Nephron progenitor cell (in vitro differentiated cells): ENCODE measurements at regions not wholly inside any gene's neighbourhood (a gene's known extent, or its start where the extent isn't known, plus 50 kb on each side); places are given as distances from the start of the nearest gene placed in this dataset.

Experiments used
- DNase-seq: peaks from one replicate; pipeline ENCODE4 v3.0.0; 2021
- H3K27ac Mint-ChIP-seq: 2 replicates; pipeline ENCODE4 v1.8.0; 2021; ENCODE audit warnings: mild to moderate bottlenecking, moderate library complexity, mixed read lengths
- H3K27me3 Mint-ChIP-seq: 2 replicates; pipeline ENCODE4 v1.8.0; 2021; ENCODE audit warnings: mild to moderate bottlenecking, low read depth, mixed read lengths; ENCODE audit not compliant: poor library complexity
- H3K36me3 Mint-ChIP-seq: 2 replicates; pipeline ENCODE4 v1.8.0; 2021; ENCODE audit warnings: low read depth, mixed read lengths
- H3K4me1 Mint-ChIP-seq: 2 replicates; pipeline ENCODE4 v1.8.0; 2021; ENCODE audit warnings: mixed read lengths
- H3K4me3 Mint-ChIP-seq: 2 replicates; pipeline ENCODE4 v1.8.0; 2021; ENCODE audit warnings: mild to moderate bottlenecking, moderate library complexity, mixed read lengths
- H3K9me3 Mint-ChIP-seq: 2 replicates; pipeline ENCODE4 v1.8.0; 2021; ENCODE audit warnings: mild to moderate bottlenecking, moderate library complexity, mixed read lengths
- TF ChIP-seq, protein P1 (sequence below): fragments of 200-600 bp; sonication (generic); IDR thresholded peaks from 2 replicates; pipeline ENCODE4 v1.5.0; 2021; ENCODE audit warnings: antibody characterized with exemption

DNA sequence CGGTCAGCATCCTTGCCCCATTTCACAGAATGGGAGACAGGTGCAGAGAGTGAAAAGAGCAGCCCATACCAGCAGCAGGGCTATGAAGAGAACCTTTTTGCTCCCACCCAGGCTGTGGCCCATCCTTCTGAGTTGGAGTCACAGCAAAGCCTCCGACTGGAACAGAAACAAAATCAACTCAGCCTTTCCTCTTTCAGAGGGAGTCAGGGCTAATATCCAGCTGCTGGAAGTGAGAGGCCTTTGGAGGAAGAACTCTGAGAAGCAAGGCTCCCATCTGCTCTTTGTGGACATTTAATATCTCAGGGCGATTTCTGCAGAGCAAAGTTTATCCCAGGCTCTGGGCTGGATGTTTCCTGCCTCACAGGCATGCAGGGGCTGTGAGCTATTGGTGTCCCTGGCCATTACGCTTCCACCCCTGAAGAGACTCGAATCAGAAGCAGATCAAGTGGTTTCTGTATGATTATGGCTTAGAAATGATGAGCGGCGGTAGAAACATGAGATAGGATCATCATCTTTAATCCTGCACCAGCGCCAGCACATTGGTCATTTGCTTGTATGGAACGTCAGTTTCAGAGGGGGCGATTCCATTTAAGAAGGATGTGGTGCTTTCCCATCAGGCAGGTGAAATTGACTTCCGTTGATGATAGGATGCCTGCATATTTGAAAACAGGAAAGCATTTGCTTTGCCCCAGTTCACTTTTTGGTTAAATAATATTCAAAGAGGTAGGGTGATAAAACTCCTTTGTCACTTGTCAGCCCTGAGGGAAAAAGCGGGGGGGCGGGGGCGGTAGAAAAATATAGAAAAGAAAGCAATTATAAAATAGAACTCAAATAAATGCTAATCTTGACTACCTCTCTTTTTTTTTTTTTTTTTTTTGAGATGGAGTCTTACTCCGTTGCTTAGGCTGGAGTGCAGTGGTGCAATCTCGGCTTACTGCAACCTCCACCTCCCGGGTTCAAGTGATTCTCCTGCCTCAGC lies 152.4 kb downstream of the LRRC30 start:
- Mint-ChIP-seq H3K9me3 (peaks cover 3% of the 10 kb centered on the region), H3K4me1 (peaks cover 29% of the 10 kb centered on the region), H3K4me3 (no peak overlapping the region), H3K36me3 (no peaks in the 10 kb centered on the region), H3K27ac (no peak overlapping the region), H3K27me3 (peaks cover 5% of the 10 kb centered on the region)
- TF ChIP-seq, protein P1, sequence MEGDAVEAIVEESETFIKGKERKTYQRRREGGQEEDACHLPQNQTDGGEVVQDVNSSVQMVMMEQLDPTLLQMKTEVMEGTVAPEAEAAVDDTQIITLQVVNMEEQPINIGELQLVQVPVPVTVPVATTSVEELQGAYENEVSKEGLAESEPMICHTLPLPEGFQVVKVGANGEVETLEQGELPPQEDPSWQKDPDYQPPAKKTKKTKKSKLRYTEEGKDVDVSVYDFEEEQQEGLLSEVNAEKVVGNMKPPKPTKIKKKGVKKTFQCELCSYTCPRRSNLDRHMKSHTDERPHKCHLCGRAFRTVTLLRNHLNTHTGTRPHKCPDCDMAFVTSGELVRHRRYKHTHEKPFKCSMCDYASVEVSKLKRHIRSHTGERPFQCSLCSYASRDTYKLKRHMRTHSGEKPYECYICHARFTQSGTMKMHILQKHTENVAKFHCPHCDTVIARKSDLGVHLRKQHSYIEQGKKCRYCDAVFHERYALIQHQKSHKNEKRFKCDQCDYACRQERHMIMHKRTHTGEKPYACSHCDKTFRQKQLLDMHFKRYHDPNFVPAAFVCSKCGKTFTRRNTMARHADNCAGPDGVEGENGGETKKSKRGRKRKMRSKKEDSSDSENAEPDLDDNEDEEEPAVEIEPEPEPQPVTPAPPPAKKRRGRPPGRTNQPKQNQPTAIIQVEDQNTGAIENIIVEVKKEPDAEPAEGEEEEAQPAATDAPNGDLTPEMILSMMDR, result no peak
- DNase-seq, result no peak

DNA sequence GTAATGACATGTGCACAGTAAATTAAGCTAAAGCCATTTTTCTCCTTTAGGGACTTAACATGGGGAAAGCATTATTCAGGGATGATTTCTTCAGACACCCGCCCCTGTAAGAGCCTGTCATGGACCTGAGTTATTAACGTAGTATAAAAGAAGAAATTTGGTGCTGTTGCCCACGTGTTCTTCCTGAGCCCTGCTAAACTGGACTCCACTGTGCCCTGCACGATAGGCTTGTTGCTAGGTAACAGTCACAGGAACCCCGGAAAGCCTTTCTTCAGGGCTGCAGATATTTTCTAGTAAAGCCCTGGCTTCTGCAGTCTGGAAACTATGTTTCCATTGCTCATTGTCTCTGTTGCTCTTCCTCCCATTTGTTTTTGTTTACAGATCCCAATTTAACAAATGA lies 157.9 kb downstream of the LRRC30 start:
- TF ChIP-seq, protein P1, result no peak
- Mint-ChIP-seq H3K27ac (no peak overlapping the region), H3K36me3 (no peaks in the 10 kb centered on the region), H3K4me1 (peaks cover 27% of the 10 kb centered on the region), H3K27me3 (no peaks in the 10 kb centered on the region), H3K4me3 (no peak overlapping the region), H3K9me3 (peaks cover 7% of the 10 kb centered on the region)
- no peak for DNase-seq

DNA sequence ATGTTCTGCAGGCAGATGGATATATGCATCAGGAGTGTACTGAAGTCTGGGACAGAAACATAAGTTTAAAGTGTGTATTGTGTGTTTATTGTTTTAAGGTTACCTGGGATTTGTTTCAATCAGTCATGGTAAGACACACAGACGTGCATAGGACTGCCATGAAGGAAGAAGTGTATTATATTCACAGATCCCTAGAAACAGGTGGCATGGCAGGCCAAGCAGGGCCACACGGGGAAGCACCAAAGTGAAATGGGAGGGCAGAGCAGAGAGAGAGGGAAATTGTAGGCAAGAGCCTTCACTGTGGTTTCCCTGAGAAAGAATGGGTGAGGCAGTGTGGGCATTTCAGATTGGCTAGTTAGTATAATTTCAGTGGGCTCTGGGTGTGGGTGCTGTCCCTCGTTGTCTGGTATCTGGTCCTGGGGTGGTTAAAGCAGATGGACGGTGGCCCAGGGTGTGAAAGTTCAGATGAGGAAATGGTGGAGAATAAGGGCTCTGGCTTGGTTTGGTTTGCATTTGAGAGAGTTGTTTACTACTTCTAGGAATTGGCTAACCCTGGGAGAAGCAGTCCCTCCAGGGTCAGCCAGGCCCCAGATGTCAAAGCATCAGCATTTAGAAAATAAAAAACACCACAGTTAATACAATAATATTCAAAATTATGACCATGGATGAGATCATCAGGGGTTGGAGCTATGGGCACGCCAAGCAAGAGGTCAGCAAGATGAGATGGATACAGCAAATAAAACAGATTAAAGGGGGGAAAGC lies 160.0 kb downstream of the LRRC30 start:
- Mint-ChIP-seq H3K27me3 (no peaks in the 10 kb centered on the region), H3K4me1 (peaks cover 27% of the 10 kb centered on the region), H3K4me3 (no peak overlapping the region), H3K36me3 (no peaks in the 10 kb centered on the region), H3K9me3 (peaks cover 7% of the 10 kb centered on the region), H3K27ac (peak overlapping the region; percentile 7)
- TF ChIP-seq, protein P1, result no peak
- DNase-seq, result no peak

DNA sequence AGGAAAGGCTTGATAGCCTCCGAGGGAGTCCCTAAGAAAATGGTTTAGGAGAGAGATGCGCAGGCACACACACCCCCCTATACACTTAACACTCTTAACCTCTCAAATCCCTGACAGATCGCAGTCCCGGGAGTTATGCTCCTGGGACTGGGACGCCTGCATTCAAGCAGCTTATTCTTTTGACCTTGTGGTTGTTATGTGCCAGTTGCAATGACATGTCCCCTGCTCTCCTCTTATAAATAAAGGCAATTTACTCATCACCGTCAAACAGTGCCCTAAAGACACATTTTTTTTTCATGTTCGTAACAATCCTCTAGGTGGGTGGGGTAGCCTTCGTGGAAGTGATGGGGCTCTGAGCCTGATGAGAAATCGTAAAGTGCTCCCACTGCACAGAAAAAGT lies 162.2 kb downstream of the LRRC30 start:
- no peak for DNase-seq
- H3K27ac Mint-ChIP-seq, result no peak overlapping the region

DNA sequence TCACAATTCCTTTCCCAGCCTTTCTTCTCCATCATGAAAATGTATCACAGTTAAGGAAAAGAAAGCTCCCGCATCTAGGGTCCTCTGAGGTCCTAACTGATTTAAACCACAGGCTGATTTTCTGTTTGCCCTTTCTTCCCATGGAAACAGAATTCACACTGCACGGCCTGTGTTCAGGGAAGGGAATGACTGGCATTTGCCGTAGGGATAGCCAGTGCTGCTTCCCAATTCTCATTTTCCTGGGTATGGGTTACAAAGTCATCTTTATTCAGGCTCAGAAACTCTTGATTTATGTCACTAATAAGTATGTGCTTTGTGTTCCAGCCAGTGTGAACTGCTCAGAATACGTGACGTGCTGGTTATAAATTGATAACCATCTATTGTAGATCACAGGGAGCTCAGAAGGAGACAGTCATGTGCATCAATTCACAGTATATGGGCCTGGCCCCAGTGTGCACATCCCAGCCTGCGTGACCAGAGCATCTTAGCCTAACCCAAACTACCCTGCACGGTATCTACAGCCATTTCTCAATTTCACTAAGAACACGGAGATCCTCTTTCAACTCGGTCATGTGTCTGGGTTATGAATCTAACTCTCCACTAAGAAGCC lies 163.3 kb downstream of the LRRC30 start:
- DNase-seq, result no peak
- TF ChIP-seq, protein P1, result no peak

More for the DNA sequence above, 162.2 kb downstream of the LRRC30 start:
- Mint-ChIP-seq H3K4me1 (peaks cover 27% of the 10 kb centered on the region), H3K4me3 (no peak overlapping the region), H3K36me3 (no peaks in the 10 kb centered on the region), H3K27me3 (no peaks in the 10 kb centered on the region), H3K9me3 (peaks cover 7% of the 10 kb centered on the region)
- TF ChIP-seq, protein P1, result no peak

More for the DNA sequence above, 163.3 kb downstream of the LRRC30 start:
- Mint-ChIP-seq H3K4me1 (peaks cover 21% of the 10 kb centered on the region), H3K27me3 (no peaks in the 10 kb centered on the region), H3K27ac (peak overlapping the region; percentile 71), H3K9me3 (peaks cover 7% of the 10 kb centered on the region), H3K4me3 (no peak overlapping the region), H3K36me3 (no peaks in the 10 kb centered on the region)
